NT2/D1 (cell line): ENCODE measurements at regions not wholly inside any gene's neighbourhood (a gene's known extent, or its start where the extent isn't known, plus 50 kb on each side); places are given as distances from the start of the nearest gene placed in this dataset.

Experiments
- YY1 ChIP-seq: IDR thresholded peaks from 2 replicates; pipeline ENCODE4 v1.6.1; 2011; ENCODE audit not compliant: insufficient read length, insufficient read depth
- ZNF274 ChIP-seq: IDR thresholded peaks from 2 replicates; pipeline ENCODE4 v1.6.1; 2011; ENCODE audit warnings: mild to moderate bottlenecking, low read depth, low read length

DNA sequence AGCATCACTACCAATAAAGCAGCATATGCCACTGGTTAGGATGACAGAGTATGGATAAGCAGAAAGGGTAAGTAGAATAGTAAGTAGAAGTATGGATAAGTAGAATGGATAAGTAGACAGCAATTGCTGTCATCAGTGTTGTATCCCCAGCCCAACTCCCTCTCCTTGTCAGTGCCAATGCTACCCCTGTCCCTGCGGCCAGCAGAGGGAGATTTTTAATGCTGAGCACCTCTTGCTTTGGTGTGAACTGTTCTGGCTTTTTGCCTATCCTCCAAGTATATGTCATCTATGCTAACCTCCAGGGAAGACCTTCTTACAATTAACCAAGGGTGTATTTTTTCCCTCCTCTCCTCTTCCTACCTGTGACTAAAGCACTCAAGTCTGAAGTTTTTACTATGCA lies 136.7 kb upstream of the SPHKAP start:
- TF ChIP-seq YY1 (no peak), ZNF274 (no peak)
